ENCODE measurements at regions not wholly inside any gene's neighbourhood (a gene's known extent, or its start where the extent isn't known, plus 50 kb on each side); places are given as distances from the start of the nearest gene placed in this dataset.

DNA sequence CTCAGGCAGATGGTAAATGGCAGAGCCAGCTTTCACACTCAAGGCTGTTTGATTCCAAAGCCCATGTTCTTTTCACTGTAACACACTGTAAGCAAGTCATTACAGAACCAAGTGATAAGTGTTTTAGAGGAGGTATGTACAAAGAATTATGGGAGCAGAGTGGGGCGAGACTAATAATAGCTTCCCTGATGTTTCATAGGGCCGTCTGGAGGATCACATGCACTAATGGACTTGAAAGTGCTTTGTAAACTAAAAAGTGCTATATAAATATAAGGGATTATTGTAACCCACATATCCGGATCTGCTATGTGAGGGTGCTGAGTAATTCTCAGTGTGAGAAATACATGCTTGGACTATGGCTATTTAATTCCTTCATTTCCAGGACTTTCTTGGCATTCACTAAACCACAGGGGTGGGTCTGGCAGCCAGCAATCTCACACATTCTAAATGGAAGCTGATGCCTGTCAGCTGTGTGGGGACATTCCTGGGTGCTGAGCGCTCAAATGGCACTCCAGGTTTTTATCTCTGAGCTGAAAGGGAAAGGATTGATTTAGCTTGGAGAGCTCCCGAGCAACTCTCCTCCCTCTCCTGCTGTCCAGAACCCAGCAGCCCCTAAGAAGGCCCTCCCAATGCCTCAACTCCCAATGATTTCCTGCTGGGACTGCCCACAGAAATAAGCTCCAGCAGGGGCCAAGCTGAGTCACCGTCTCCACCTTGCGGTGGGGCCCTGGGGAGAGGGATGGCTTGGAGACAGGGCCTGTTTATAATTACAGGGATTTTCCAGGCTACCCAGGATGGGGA, 222.8 kb downstream of the SOX11 start:
- TF ChIP-seq POLR2AphosphoS5 (IDR thresholded peaks at IDR 0.05) (no peak), POLR2A (IDR thresholded peaks at IDR 0.05) (no peak), CTCF (IDR thresholded peaks at IDR 0.05) (no peak)
